ENCODE measurements at regions not wholly inside any gene's neighbourhood (a gene's known extent, or its start where the extent isn't known, plus 50 kb on each side); places are given as distances from the start of the nearest gene placed in this dataset.

DNA sequence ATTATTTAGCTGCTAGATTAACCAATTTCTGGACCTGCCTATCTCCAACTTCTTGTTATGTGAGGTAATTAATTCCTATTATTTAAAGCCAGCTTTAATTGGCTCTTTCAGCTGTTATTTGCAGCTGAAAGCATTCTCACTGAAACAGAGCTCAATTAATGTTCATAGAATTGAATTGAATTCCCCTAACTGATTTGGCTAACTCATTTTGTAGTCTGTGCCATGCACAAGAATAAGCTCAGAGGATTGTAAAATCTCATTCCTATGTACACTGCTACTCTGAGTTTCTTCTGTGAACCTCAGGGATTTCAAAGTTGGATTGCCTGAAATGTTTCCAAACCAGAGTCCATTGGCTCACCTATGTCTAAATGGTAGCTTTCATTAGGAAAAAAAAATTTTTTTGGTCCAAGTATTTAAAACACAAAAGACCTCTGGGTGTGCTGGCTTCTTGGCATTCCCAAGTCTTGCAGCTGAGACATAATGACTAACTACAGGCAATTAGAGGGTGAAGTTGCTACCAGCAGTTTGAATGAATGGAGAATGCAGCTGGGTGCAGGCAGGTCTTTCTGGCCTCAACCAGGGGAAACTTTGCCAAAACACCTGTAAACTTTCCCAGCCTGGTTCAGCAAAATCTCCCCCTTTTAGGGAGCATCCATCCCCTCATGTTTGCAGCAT is 134.3 kb downstream of the EDEM1 start:
- FAIRE-seq (no peak), DNase-seq (ENCODE audit: extremely low read depth in 1 of 4, low spot score in 3 of 4) (no peak), ATAC-seq (no peak)
- no peak overlapping the region for H2AFZ ChIP-seq (ENCODE audit: low read depth, low read length)
- no peaks in the 10 kb centered on the region for H4K20me1 ChIP-seq (replicated peaks; ENCODE audit: control insufficient read depth, insufficient read depth, low read length)
- no peaks in the 10 kb centered on the region; a peak in 1 of 5 replicates for H3K4me1 ChIP-seq (replicated peaks in 1 of 2; ENCODE audit: control insufficient read depth in 2 of 2, insufficient read depth in 2 of 2, low read length in 2 of 2)
- no peak overlapping the region for H3K4me3 ChIP-seq
- no peaks in the 10 kb centered on the region for H3K9me3 ChIP-seq (replicated peaks; ENCODE audit: control insufficient read depth, insufficient read depth, low read depth, low read length)
- intact Hi-C loops (cut with micrococcal nuclease), result no loop called here
- ChIA-PET POLR2A (interaction anchor here (0.7 to 1.2 kb wide), 2 partner anchors 12 to 21 kb away, joined by 3 read pairs; no protein-coding TSS in a partner anchor), CTCF (ENCODE audit: low intra/inter-chr PET ratio) (interaction anchor here (0.6 kb wide), 1 partner anchor 509 kb away, joined by 3 read pairs; no protein-coding TSS in a partner anchor)
- H3K9me1 ChIP-seq (ENCODE audit: control insufficient read depth, insufficient read depth, low read length), result no peaks in the 10 kb centered on the region
- H3K9ac ChIP-seq (ENCODE audit: insufficient read depth in 1 of 2, low read depth in 2 of 2, low read length in 2 of 2), result no peak overlapping the region
- H3K4me2 ChIP-seq (ENCODE audit: insufficient read depth, low read length), result no peak overlapping the region
- TF ChIP-seq HCFC1 (IDR thresholded peaks at IDR 0.05; ENCODE audit: low read depth, low read length) (no peak), TFAM (CRISPR knock-in tag; conservative IDR thresholded peaks at IDR 0.05) (no peak), DPF2 (IDR thresholded peaks at IDR 0.05) (no peak), TSC22D4 (tag; IDR thresholded peaks at IDR 0.05) (no peak), PPARD (CRISPR knock-in tag; IDR thresholded peaks at IDR 0.05) (no peak), MED1 (CRISPR knock-in tag; IDR thresholded peaks at IDR 0.05; ENCODE audit: borderline replicate concordance) (no peak), ARID2 (IDR thresholded peaks at IDR 0.05) (no peak), SPI1 (IDR thresholded peaks at IDR 0.05; ENCODE audit: borderline replicate concordance, low read depth, low read length) (no peak)
- TF ChIP-seq, protein P1, sequence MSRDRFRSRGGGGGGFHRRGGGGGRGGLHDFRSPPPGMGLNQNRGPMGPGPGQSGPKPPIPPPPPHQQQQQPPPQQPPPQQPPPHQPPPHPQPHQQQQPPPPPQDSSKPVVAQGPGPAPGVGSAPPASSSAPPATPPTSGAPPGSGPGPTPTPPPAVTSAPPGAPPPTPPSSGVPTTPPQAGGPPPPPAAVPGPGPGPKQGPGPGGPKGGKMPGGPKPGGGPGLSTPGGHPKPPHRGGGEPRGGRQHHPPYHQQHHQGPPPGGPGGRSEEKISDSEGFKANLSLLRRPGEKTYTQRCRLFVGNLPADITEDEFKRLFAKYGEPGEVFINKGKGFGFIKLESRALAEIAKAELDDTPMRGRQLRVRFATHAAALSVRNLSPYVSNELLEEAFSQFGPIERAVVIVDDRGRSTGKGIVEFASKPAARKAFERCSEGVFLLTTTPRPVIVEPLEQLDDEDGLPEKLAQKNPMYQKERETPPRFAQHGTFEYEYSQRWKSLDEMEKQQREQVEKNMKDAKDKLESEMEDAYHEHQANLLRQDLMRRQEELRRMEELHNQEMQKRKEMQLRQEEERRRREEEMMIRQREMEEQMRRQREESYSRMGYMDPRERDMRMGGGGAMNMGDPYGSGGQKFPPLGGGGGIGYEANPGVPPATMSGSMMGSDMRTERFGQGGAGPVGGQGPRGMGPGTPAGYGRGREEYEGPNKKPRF (IDR thresholded peaks at IDR 0.05; ENCODE audit: low read depth, low read length), result no peak
- no peaks in the 10 kb centered on the region for H3K36me3 ChIP-seq (ENCODE audit: control insufficient read depth, insufficient read depth, low read length)
- H3K79me2 ChIP-seq (ENCODE audit: control insufficient read depth, insufficient read depth, low read length), result no peaks in the 10 kb centered on the region
- in situ Hi-C loops (cut with MboI), result loop anchor here (25.0 kb wide), 1 partner anchor 1465 kb away; no protein-coding TSS in a partner anchor
- BruUV-seq (replicated peaks), result no TSS peak
- no peak overlapping the region for H3K27ac ChIP-seq (ENCODE audit: extremely low read depth, low read depth, low read length)
- H3K27me3 ChIP-seq (ENCODE audit: control insufficient read depth in 2 of 2, insufficient read depth in 2 of 2, low read length in 2 of 2), result peaks cover 0 to 7% of the 10 kb centered on the region in 2 experiments; a peak in 2 of 5 replicates
